Thymus (tissue), 11 donors: ENCODE measurements at regions not wholly inside any gene's neighbourhood (a gene's known extent, or its start where the extent isn't known, plus 50 kb on each side); places are given as distances from the start of the nearest gene placed in this dataset.

ENCODE experiments used
- DNase-seq, 9 donors: peaks; one replicate each; pipeline ENCODE4 v3.0.0-alpha.2; 2013; ENCODE audit warnings: low spot score in 9 of 9, low read depth in 6 of 9, missing footprints in 1 of 9
- H3K27ac ChIP-seq, 2 donors: one replicate each; pipeline ENCODE4 v1.5.1; 2013; ENCODE audit warnings: control low read depth in 1 of 2, low read depth in 1 of 2, low read length in 1 of 2, mild to moderate bottlenecking in 1 of 2, moderate library complexity in 1 of 2
- H3K27me3 ChIP-seq, 2 donors: one replicate each; pipeline ENCODE4 v1.5.1; 2013; ENCODE audit warnings: low read length in 1 of 2; ENCODE audit not compliant: control insufficient read depth in 2 of 2, insufficient read depth in 1 of 2
- H3K36me3 ChIP-seq, 2 donors: one replicate each; pipeline ENCODE4 v1.5.1; 2013; ENCODE audit warnings: low read length in 1 of 2, mild to moderate bottlenecking in 1 of 2, moderate library complexity in 1 of 2; ENCODE audit not compliant: control insufficient read depth in 2 of 2, insufficient read depth in 2 of 2
- H3K4me1 ChIP-seq, 2 donors: one replicate each; pipeline ENCODE4 v1.5.1; 2013; ENCODE audit warnings: low read length in 2 of 2; ENCODE audit not compliant: control insufficient read depth in 2 of 2, insufficient read depth in 2 of 2
- H3K4me3 ChIP-seq, 2 donors: one replicate each; pipeline ENCODE4 v1.5.1; 2013; ENCODE audit warnings: low read length in 2 of 2, control low read depth in 1 of 2, mild to moderate bottlenecking in 1 of 2
- H3K9me3 ChIP-seq, 2 donors: one replicate each; pipeline ENCODE4 v1.5.1; 2013; ENCODE audit warnings: low read length in 1 of 2, mild to moderate bottlenecking in 1 of 2; ENCODE audit not compliant: control insufficient read depth in 2 of 2, insufficient read depth in 1 of 2
- WGBS: extraction: QIAGEN DNeasy Blood & Tissue Kit; methylation state at CpG from one replicate; pipeline ENCODE4 v1.1.7; 2013; 5-methylcytosine and 5-hydroxymethylcytosine counted together
- donor health status: healthy.

- no peak for DNase-seq
- H3K4me1 ChIP-seq: no peaks in the 10 kb centered on the region
- 94% methylated on average over 2 of the region's 2 CpGs for WGBS
- H3K9me3 ChIP-seq: no peaks in the 10 kb centered on the region
- no peak overlapping the region for H3K4me3 ChIP-seq
- H3K27ac ChIP-seq: no peak overlapping the region
- H3K27me3 ChIP-seq: no peaks in the 10 kb centered on the region
- H3K36me3 ChIP-seq: no peaks in the 10 kb centered on the region
Observed at GRCh38 chr5:17907094-17907493, 272.8 kb downstream of the TAF11L14 start.

- no peak overlapping the region for H3K27ac ChIP-seq
- no peak overlapping the region for H3K4me3 ChIP-seq
- H3K4me1 ChIP-seq: no peaks in the 10 kb centered on the region
- H3K9me3 ChIP-seq: no peaks in the 10 kb centered on the region
- H3K27me3 ChIP-seq: no peaks in the 10 kb centered on the region
- H3K36me3 ChIP-seq: no peaks in the 10 kb centered on the region
- no peak for DNase-seq
Observed at GRCh38 chr5:17910318-17910717, 276.1 kb downstream of the TAF11L14 start.

- H3K4me1 ChIP-seq: no peaks in the 10 kb centered on the region
- H3K27me3 ChIP-seq: no peaks in the 10 kb centered on the region
Observed at GRCh38 chr5:17912794-17913193, 278.5 kb downstream of the TAF11L14 start.

GRCh38 chr5:17916446-17916845 is 282.2 kb downstream of the TAF11L14 start:
- WGBS: 56% methylated on average over 6 of the region's 6 CpGs
- Histone ChIP-seq H3K4me1 (no peaks in the 10 kb centered on the region), H3K4me3 (no peak overlapping the region), H3K9me3 (no peaks in the 10 kb centered on the region), H3K27ac (no peak overlapping the region), H3K27me3 (no peaks in the 10 kb centered on the region), H3K36me3 (no peaks in the 10 kb centered on the region)
- no peak for DNase-seq

More at GRCh38 chr5:17912794-17913193, 278.5 kb downstream of the TAF11L14 start:
- no peaks in the 10 kb centered on the region for H3K36me3 ChIP-seq
- H3K4me3 ChIP-seq: no peak overlapping the region
- no peak overlapping the region for H3K27ac ChIP-seq
- H3K9me3 ChIP-seq: no peaks in the 10 kb centered on the region
- no peak for DNase-seq
- 97% methylated on average over 3 of the region's 3 CpGs for WGBS

- no peaks in the 10 kb centered on the region for H3K27me3 ChIP-seq
- no peaks in the 10 kb centered on the region for H3K36me3 ChIP-seq
- H3K27ac ChIP-seq: no peak overlapping the region
- H3K9me3 ChIP-seq: no peaks in the 10 kb centered on the region
- DNase-seq: no peak
- H3K4me3 ChIP-seq: no peak overlapping the region
- H3K4me1 ChIP-seq: no peaks in the 10 kb centered on the region
Observed at GRCh38 chr5:17917465-17917864, 283.2 kb downstream of the TAF11L14 start.

- WGBS: 67% methylated on average over 2 of the region's 2 CpGs
- H3K36me3 ChIP-seq: no peaks in the 10 kb centered on the region
- H3K4me1 ChIP-seq: no peaks in the 10 kb centered on the region
- no peaks in the 10 kb centered on the region for H3K9me3 ChIP-seq
- no peak overlapping the region for H3K4me3 ChIP-seq
- no peak overlapping the region for H3K27ac ChIP-seq
- no peaks in the 10 kb centered on the region for H3K27me3 ChIP-seq
- DNase-seq: no peak
Observed at GRCh38 chr5:17918373-17919104, 284.3 kb downstream of the TAF11L14 start.

GRCh38 chr5:17925276-17925675 is 291.0 kb downstream of the TAF11L14 start:
- 93% methylated on average over 4 of the region's 4 CpGs for WGBS
- Histone ChIP-seq H3K27ac (no peak overlapping the region), H3K9me3 (no peaks in the 10 kb centered on the region), H3K4me3 (no peak overlapping the region), H3K4me1 (no peaks in the 10 kb centered on the region), H3K27me3 (no peaks in the 10 kb centered on the region), H3K36me3 (no peaks in the 10 kb centered on the region)
- DNase-seq: no peak

- H3K27ac ChIP-seq: no peak overlapping the region
- peak in 1 of 9 donors; percentile 5 for DNase-seq
- WGBS: 30% methylated on average over 2 of the region's 2 CpGs
Observed at GRCh38 chr5:17928581-17928981, 294.3 kb downstream of the TAF11L14 start.

GRCh38 chr5:17929171-17929570 is 294.9 kb downstream of the TAF11L14 start:
- no peak for DNase-seq
- peaks cover 1 to 9% of the 10 kb centered on the region in 2 donors for H3K9me3 ChIP-seq
- WGBS: 38% methylated on average over 1 of the region's 1 CpG
- no peak overlapping the region for H3K4me3 ChIP-seq
- no peaks in the 10 kb centered on the region for H3K27me3 ChIP-seq
- H3K4me1 ChIP-seq: no peaks in the 10 kb centered on the region
- H3K36me3 ChIP-seq: no peaks in the 10 kb centered on the region
- no peak overlapping the region for H3K27ac ChIP-seq

More at GRCh38 chr5:17928581-17928981, 294.3 kb downstream of the TAF11L14 start:
- Histone ChIP-seq H3K36me3 (no peaks in the 10 kb centered on the region), H3K27me3 (no peaks in the 10 kb centered on the region), H3K9me3 (peaks cover 1 to 9% of the 10 kb centered on the region in 2 donors), H3K4me1 (no peaks in the 10 kb centered on the region), H3K4me3 (no peak overlapping the region)
